AG09309 (cell line): ENCODE measurements at regions not wholly inside any gene's neighbourhood (a gene's known extent, or its start where the extent isn't known, plus 50 kb on each side); places are given as distances from the start of the nearest gene placed in this dataset.

Experiments
- DNase-seq: peaks from one replicate; pipeline ENCODE4 v3.0.0-alpha.2; 2010; ENCODE audit warnings: low read depth
- H3K4me3 ChIP-seq: 2 replicates; pipeline ENCODE4 v1.5.1; 2011; ENCODE audit warnings: mild to moderate bottlenecking, low read depth, low read length, moderate library complexity; ENCODE audit not compliant: control insufficient read depth
- TF ChIP-seq, protein P1 (sequence below): IDR thresholded peaks from 2 replicates; pipeline ENCODE4 v1.5.1; 2011; ENCODE audit warnings: mild to moderate bottlenecking, low read depth, low read length, inconsistent platforms; ENCODE audit not compliant: insufficient read depth, control insufficient read depth; ENCODE audit errors: missing control alignments

DNA sequence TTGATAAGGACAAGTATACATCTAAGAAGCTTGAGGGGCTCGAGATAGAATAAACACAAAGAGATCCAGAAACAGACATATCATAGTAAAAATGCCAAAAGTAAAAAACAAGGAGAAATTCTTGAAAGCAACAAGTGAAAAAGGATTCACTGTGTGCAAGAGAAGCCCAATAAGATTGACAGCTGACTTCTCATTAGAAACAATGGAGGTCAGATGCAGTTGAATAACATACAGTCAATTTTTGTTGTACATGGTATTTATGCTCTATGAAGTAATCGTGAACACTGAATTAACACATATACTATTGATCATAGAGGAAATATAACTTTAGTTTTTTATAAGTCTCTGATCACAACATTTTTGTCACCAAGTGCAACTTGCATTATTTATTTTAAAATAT, 982.8 kb upstream of the SORCS1 start:
- no peak for DNase-seq
- TF ChIP-seq, protein P1, sequence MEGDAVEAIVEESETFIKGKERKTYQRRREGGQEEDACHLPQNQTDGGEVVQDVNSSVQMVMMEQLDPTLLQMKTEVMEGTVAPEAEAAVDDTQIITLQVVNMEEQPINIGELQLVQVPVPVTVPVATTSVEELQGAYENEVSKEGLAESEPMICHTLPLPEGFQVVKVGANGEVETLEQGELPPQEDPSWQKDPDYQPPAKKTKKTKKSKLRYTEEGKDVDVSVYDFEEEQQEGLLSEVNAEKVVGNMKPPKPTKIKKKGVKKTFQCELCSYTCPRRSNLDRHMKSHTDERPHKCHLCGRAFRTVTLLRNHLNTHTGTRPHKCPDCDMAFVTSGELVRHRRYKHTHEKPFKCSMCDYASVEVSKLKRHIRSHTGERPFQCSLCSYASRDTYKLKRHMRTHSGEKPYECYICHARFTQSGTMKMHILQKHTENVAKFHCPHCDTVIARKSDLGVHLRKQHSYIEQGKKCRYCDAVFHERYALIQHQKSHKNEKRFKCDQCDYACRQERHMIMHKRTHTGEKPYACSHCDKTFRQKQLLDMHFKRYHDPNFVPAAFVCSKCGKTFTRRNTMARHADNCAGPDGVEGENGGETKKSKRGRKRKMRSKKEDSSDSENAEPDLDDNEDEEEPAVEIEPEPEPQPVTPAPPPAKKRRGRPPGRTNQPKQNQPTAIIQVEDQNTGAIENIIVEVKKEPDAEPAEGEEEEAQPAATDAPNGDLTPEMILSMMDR, result no peak
- no peak overlapping the region for H3K4me3 ChIP-seq

DNA sequence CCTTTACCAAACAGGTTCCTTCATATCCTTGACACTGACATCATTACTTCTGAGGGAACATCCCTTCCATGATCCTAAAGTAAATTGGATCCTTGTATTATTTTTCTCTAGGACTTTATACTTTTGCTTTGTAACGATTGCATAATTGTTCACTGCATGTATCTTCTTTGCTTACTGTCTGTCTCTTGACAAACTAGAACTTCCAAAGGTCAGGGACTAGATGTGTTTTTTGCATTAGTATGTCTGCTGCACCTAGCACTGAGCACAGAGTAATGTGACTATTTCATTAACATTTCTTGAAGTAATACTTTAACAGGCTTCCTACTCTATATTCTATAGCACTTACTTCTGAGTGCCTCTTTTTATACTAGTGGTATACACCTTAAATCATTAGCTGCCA, 976.6 kb upstream of the SORCS1 start:
- H3K4me3 ChIP-seq, result no peak overlapping the region
- no peak for DNase-seq
- TF ChIP-seq, protein P1, result no peak

DNA sequence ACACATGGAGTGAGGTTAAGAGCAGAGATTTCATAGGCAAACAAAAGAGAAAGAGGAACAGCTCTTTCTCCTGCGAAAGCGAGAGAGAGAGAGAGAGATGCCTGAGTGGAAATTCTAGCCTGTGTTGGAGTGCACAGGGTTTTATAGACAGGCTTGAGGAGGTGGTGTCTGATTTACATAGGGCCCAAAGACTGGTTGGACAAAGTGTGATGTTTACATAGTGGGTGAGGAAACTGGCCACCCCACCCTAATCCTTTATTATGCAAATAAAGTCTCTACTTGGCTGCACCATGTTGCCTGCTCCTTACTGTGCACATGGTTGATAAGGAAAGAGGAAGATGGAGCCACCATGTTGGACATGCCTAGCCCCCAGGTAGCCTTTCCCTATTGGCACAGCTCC, 967.8 kb upstream of the SORCS1 start:
- TF ChIP-seq, protein P1, result no peak
- no peak for DNase-seq
- no peak overlapping the region for H3K4me3 ChIP-seq

DNA sequence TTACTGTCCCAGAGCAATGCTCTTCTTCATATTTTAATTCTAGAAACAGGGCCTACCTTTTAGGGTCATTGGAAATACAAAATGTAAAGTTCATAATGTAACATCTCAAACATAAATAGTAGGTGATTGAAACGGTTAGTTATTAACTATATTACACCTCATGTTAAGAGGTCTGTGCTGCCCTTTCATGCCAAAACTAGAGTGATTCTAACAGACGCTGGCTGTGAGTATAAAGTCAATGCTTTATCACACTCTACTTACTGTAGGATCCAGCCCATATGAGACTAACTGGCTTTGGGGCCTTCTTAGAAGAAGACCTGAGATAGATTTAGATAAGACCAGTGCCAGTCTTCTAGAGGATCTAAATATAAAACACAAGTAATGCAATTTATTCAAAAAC, 966.1 kb upstream of the SORCS1 start:
- TF ChIP-seq, protein P1, result no peak
- DNase-seq, result no peak
- H3K4me3 ChIP-seq, result no peak overlapping the region

DNA sequence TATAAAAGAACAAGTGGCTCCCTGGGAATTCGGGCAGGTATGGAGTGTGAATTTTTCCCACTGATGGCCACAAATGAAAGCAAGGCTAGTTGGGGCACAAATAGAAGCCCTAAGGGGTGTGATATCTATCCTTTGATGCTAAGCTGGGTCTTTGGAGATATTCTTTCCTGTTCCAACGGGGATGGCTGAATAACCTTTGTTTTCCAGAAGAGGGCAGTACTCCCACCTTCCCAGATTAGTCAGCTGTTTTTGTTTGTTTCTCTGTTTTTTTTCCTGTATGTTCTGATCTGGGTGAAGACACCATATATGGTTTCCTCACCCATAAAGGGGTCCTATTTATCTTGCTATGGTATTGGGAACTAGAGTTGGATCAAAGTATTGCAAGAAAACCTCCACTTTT, 947.7 kb upstream of the SORCS1 start:
- TF ChIP-seq, protein P1, result no peak
- no peak for DNase-seq

DNA sequence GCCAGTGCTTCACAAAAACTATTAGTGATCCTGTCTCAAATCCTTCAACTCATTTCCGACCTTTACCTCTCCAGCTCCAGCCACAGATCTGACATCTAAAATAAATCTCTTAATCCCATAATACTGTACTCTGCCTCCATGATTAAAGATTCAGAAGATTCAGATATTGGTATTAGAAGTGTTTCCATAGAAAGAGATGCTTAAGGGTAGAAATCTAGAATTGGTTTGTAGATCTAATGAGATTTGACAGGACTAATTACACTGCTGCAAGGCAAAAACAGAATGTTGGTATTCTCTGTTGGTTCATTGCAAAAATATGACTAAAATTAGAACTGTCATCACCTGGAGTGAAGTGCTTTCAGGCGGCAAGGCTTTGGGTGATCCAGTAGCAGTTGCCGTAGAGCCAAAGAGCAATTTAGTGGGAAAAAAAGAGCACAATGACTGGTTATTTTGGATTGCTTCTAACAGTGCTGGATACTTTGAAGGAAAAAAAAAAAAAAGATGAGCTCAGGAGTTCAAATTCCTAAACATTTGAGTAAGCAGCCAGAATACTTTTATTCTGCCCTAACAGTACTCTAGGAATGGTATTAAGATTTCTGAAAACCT, 940.1 kb upstream of the SORCS1 start:
- TF ChIP-seq, protein P1, result no peak
- H3K4me3 ChIP-seq, result no peak overlapping the region
- DNase-seq, result no peak

More for the DNA sequence above, 947.7 kb upstream of the SORCS1 start:
- no peak overlapping the region for H3K4me3 ChIP-seq

DNA sequence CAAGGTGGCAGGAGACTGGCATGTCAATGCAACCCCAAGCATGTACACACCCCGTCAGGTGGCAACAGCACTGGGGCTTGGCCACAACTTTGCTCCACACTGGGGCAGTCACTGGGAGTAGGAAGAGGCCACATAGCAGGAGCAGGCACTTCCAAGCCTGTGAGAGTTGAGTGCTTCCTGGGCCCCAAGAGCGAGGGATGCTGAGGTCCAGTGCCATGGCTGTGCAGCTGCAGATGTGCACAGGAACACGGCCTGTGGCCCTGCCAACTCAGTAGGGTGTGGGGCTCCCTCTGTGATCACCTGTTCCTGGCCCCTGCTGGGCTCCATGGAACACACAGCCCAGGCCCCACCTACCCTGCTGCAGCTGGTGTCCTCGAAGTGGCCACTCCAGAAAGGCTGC, 932.8 kb upstream of the SORCS1 start:
- DNase-seq, result no peak
- TF ChIP-seq, protein P1, result no peak
- H3K4me3 ChIP-seq, result no peak overlapping the region
